ENCODE measurements at regions not wholly inside any gene's neighbourhood (a gene's known extent, or its start where the extent isn't known, plus 50 kb on each side); places are given as distances from the start of the nearest gene placed in this dataset.

- DNase-seq = no peak
Observed at GRCh38 chr18:37617623-37618022, 52.0 kb upstream of the CELF4 start.
